LNCaP clone FGC (cell line): ENCODE measurements at regions not wholly inside any gene's neighbourhood (a gene's known extent, or its start where the extent isn't known, plus 50 kb on each side); places are given as distances from the start of the nearest gene placed in this dataset.

Source experiments
- DNase-seq: peaks from one replicate; pipeline ENCODE4 v3.0.0-alpha.2; 2011; ENCODE audit warnings: low read depth
- H3K4me3 ChIP-seq: 2 replicates; pipeline ENCODE4 v1.5.1; 2011; ENCODE audit warnings: mild to moderate bottlenecking, low read depth, low read length, control low read depth
- TF ChIP-seq, protein P1 (sequence below): IDR thresholded peaks from 2 replicates; pipeline ENCODE4 v1.5.1; 2012; ENCODE audit warnings: mild to moderate bottlenecking; ENCODE audit not compliant: control insufficient read depth, insufficient read depth; ENCODE audit errors: extremely low read depth

DNA sequence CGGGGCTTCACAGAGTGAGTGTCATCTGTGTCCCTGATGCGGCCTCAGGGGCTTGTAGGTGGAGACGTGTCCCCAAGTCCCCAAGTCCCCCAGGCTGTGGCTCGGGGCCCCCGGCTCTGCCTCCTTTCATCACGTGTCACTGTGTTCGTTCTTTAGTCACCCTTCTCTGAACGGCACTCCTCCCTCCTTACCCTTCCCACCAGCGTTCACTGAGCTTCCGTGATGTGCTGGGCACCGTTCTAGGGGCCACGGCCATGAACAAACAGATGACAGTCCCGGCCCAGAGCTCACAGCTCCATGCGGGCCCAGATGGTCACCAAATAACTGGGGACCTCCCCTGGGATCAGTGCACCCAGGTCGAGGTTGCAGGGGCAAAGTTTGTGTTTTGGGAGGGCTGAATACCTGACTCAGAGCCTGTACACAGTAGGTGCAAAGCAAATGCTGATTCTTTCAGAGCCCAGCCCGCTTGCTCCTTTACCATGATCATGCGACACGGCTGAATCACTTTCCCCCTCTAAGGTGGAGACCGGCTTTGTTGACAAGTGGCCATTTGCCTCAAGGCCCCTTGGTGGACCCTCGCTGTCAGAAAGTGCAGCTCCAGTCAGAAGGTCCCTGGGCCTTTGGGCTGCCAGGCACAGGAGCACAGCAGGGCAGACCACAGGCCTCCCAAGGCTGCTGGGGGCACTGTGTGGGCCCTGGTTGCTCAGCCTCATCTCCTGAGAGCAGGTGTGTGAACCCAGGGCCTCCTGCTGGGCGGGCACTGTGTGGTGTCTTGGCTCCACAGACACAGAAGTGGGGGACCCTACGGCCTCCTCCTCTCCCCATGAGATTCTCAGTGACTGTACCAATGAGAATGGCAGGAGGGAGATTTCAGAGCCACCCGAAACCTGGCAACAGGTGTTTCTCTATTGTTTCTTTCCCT is 592.5 kb downstream of the PTPRU start:
- no peak for DNase-seq

DNA sequence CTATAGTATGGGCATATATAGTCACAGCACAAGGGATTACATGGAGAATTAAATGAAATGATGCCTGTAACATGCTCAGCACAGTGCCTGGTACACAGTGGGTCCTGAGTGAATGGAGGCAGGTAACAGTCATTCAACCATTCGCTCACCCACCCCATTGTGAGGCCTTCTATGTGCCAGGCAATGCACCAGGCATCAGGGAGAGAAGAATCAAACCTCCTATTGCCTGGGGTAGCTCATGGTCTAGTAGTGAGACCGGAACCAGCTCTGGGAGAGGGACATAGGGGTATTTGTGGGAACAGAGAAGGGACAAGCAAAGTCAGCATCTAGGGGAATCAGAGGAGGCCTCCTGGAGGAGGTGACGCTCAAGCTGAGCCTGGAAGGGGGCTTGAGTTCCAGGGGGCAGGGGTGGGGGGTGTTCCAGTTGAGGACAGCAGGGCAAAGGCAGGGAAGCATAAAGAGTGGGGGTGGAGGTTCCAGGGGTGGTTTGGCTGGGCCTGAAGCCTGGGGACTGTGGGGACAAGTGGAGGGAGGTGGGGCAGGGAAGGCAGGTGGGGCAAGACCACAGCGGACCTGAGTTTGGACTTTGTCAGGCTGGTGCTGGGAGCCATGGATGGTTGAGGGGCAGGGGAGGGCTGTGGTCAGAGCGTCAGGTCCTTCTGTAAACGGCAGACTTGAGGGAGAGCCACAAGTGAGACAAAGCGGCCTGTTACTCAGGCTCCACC is 591.6 kb downstream of the PTPRU start:
- no peak for DNase-seq
- no peak overlapping the region for H3K4me3 ChIP-seq
- TF ChIP-seq, protein P1, sequence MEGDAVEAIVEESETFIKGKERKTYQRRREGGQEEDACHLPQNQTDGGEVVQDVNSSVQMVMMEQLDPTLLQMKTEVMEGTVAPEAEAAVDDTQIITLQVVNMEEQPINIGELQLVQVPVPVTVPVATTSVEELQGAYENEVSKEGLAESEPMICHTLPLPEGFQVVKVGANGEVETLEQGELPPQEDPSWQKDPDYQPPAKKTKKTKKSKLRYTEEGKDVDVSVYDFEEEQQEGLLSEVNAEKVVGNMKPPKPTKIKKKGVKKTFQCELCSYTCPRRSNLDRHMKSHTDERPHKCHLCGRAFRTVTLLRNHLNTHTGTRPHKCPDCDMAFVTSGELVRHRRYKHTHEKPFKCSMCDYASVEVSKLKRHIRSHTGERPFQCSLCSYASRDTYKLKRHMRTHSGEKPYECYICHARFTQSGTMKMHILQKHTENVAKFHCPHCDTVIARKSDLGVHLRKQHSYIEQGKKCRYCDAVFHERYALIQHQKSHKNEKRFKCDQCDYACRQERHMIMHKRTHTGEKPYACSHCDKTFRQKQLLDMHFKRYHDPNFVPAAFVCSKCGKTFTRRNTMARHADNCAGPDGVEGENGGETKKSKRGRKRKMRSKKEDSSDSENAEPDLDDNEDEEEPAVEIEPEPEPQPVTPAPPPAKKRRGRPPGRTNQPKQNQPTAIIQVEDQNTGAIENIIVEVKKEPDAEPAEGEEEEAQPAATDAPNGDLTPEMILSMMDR = no peak

More for the DNA sequence above, 592.5 kb downstream of the PTPRU start:
- H3K4me3 ChIP-seq = no peak overlapping the region
- TF ChIP-seq, protein P1 = no peak

DNA sequence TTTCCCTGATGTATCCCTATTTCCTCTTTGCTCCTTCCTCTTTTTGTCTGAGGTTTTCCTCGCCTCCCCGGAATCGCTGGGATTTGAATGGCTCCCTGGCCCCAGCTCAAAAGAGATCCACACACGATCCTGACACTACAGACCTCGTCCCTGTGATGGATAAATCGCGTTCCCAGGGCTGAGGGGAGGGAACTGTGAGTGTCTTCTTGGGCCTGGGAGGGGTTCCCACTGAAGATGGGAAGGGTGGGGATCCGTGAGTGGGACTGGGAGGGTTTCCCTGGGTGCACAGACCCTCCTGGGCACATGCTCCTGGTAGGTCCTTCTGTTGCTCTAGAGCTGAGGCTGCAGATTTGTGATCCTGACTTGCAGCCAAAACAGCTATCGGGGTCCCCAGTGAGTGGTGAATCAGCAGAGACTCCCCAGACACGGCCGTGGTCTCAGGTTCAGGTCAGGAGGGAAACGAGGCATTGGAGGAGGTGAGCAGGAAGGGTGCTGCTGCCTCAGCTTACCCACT is 591.0 kb downstream of the PTPRU start:
- no peak overlapping the region for H3K4me3 ChIP-seq
- DNase-seq = no peak
- TF ChIP-seq, protein P1 = no peak

DNA sequence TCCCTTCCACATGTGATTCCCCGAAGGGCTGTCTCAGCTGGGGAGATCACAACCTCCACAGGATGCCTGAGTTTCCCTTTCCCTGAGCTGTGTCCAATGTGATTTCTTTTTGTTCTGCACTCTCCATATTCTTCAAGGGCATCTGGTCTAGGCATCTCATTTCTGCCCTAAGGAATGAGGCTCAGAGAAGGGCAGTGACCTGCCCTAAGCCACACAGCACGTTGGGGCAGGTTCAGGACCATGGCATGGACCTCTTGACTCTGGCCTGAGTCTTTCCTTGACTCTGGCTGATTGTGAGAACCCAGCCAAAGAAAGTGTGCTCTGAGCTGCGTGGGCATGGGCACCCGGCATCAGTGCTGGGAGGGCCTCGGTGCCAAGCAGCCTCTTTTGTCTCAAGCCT is 590.3 kb downstream of the PTPRU start:
- H3K4me3 ChIP-seq = no peak overlapping the region
- TF ChIP-seq, protein P1 = no peak

DNA sequence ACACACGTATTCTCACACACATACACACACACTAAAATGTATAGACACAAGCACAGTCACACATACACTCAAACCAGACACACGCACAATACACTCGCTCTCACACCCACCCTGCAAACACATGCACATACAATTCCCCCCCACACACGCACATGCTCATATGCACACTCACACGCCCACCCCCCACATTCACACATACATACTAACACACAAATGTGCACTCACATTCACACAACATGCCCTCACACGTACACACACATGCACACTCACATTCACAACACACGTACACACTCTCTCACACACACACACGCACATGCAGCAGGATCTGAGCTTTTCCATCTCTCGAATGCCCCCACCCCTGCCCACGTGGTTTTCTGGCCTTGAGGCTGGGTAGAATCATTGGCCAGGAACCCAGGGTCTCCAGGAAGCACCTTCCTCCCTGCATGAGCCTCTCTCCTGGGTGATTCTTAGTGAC is 589.7 kb downstream of the PTPRU start:
- no peak overlapping the region for H3K4me3 ChIP-seq
- TF ChIP-seq, protein P1 = no peak
- no peak for DNase-seq

More for the DNA sequence above, 590.3 kb downstream of the PTPRU start:
- DNase-seq = no peak

DNA sequence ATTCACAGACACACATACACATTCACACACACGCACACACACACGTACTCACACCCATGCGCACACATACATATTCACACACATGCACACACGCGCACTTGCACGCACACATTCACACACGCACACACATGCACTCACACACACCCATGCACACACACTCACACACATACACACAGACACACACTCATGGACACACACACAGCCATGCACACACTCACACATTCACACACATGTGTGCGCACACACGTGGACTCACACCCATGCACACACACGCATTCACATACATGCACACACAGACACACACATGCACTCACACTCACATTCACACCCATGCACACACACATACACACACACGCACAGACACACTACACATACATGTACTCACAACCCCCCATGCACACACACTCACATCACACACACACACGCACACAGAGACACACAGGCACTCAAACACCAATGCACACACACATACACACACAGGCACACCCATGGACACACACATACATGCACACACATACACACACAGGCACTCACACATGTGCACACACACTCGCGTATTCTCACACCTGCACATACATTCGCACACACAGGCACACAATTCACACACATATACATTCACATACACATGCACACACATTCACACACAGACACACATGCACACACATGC is 589.1 kb downstream of the PTPRU start:
- no peak overlapping the region for H3K4me3 ChIP-seq
- no peak for DNase-seq
- TF ChIP-seq, protein P1 = no peak
